ENCODE measurements at regions not wholly inside any gene's neighbourhood (a gene's known extent, or its start where the extent isn't known, plus 50 kb on each side); places are given as distances from the start of the nearest gene placed in this dataset.

- no peaks in the 10 kb centered on the region for H3K27me3 ChIP-seq
- H3K27ac ChIP-seq: no peak overlapping the region
- ATAC-seq (no peak), DNase-seq (no peak)
- H3K4me1 ChIP-seq: no peaks in the 10 kb centered on the region
- H3K4me3 ChIP-seq: no peak overlapping the region
- H3K36me3 ChIP-seq: no peaks in the 10 kb centered on the region
- no peaks in the 10 kb centered on the region for H3K9me3 ChIP-seq
- intact Hi-C loops (cut with DNase I): no loop called here
- TF ChIP-seq CTCF (IDR thresholded peaks at IDR 0.05): no peak
These were observed 871.8 kb downstream of the OTOL1 start for GRCh38 chr3:162368417-162368816.

- Histone ChIP-seq H3K27ac (no peak overlapping the region), H3K4me3 (no peak overlapping the region), H3K4me1 (no peaks in the 10 kb centered on the region), H3K9me3 (no peaks in the 10 kb centered on the region), H3K27me3 (no peaks in the 10 kb centered on the region), H3K36me3 (no peaks in the 10 kb centered on the region)
- no peak for TF ChIP-seq CTCF (IDR thresholded peaks at IDR 0.05)
- intact Hi-C loops (cut with DNase I): no loop called here
- ATAC-seq: no peak
- no peak for DNase-seq
These were observed 872.7 kb downstream of the OTOL1 start for GRCh38 chr3:162369306-162369705.

GRCh38 chr3:162370141-162370540, 873.5 kb downstream of the OTOL1 start:
- Histone ChIP-seq H3K4me3 (no peak overlapping the region), H3K27me3 (no peaks in the 10 kb centered on the region), H3K36me3 (no peaks in the 10 kb centered on the region), H3K27ac (no peak overlapping the region), H3K9me3 (no peaks in the 10 kb centered on the region), H3K4me1 (no peaks in the 10 kb centered on the region)
- no peak for TF ChIP-seq CTCF (IDR thresholded peaks at IDR 0.05)
- intact Hi-C loops (cut with DNase I): no loop called here
- no peak for ATAC-seq
- no peak for DNase-seq

- Histone ChIP-seq H3K9me3 (no peaks in the 10 kb centered on the region), H3K27me3 (no peaks in the 10 kb centered on the region), H3K27ac (no peak overlapping the region), H3K4me1 (no peaks in the 10 kb centered on the region), H3K4me3 (no peak overlapping the region), H3K36me3 (no peaks in the 10 kb centered on the region)
- DNase-seq (no peak), ATAC-seq (no peak)
- intact Hi-C loops (cut with DNase I): no loop called here
- TF ChIP-seq CTCF (IDR thresholded peaks at IDR 0.05): no peak
These were observed 880.2 kb downstream of the OTOL1 start for GRCh38 chr3:162376761-162377160.

- Histone ChIP-seq H3K4me3 (no peak overlapping the region), H3K36me3 (no peaks in the 10 kb centered on the region), H3K4me1 (no peaks in the 10 kb centered on the region), H3K27ac (no peak overlapping the region), H3K27me3 (no peaks in the 10 kb centered on the region), H3K9me3 (no peaks in the 10 kb centered on the region)
- ATAC-seq: no peak
- intact Hi-C loops (cut with DNase I): no loop called here
- DNase-seq: no peak
- TF ChIP-seq CTCF (IDR thresholded peaks at IDR 0.05): no peak
These were observed 881.0 kb downstream of the OTOL1 start for GRCh38 chr3:162377608-162378007.

GRCh38 chr3:162385387-162385786, 888.8 kb downstream of the OTOL1 start:
- Histone ChIP-seq H3K4me3 (no peak overlapping the region), H3K4me1 (no peaks in the 10 kb centered on the region), H3K27ac (no peak overlapping the region), H3K27me3 (no peaks in the 10 kb centered on the region), H3K36me3 (no peaks in the 10 kb centered on the region), H3K9me3 (no peaks in the 10 kb centered on the region)
- intact Hi-C loops (cut with DNase I): no loop called here
- ATAC-seq: no peak
- DNase-seq: no peak
- TF ChIP-seq CTCF (IDR thresholded peaks at IDR 0.05): no peak

Data from upper lobe of right lung (tissue), 1 donor.